Mucosa of descending colon (tissue), 3 donors: ENCODE measurements at regions not wholly inside any gene's neighbourhood (a gene's known extent, or its start where the extent isn't known, plus 50 kb on each side); places are given as distances from the start of the nearest gene placed in this dataset.

Source experiments
- ATAC-seq: fragments of 200-7000 bp; cut with Tn5 transposase; one replicate; pipeline ENCODE4 v1.9.1; 2020; ENCODE audit warnings: mild to moderate bottlenecking, moderate library complexity
- DNase-seq, 3 donors: peaks; one replicate each; pipeline ENCODE4 v3.0.0-alpha.2; 2020
- H3K36me3 ChIP-seq: fragments of 200-600 bp; one replicate; pipeline ENCODE4 v1.8.0; 2021; ENCODE audit warnings: low read depth, mild to moderate bottlenecking
- H3K4me1 ChIP-seq: fragments of 200-600 bp; one replicate; pipeline ENCODE4 v1.8.0; 2021; ENCODE audit warnings: low read depth, mild to moderate bottlenecking
- H3K4me3 ChIP-seq: fragments of 200-600 bp; one replicate; pipeline ENCODE4 v1.8.0; 2021; ENCODE audit warnings: mild to moderate bottlenecking
- H3K9me3 ChIP-seq: fragments of 200-600 bp; one replicate; pipeline ENCODE4 v1.8.0; 2021; ENCODE audit warnings: mild to moderate bottlenecking
- CTCF ChIP-seq: fragments of 200-600 bp; IDR thresholded peaks from one replicate; pipeline ENCODE4 v1.8.0; 2022; ENCODE audit warnings: antibody characterized with exemption, mild to moderate bottlenecking
- intact Hi-C, 2 donors: fragments of 100-400 bp; cut with DNase I in 1 of 2; cut with micrococcal nuclease in 1 of 2; formaldehyde crosslinking; loops; one replicate each; pipeline versions ENCODE4 v1.11.0 to v1.11.1; 2022; cut with DNase I, micrococcal nuclease
- donor health status: DM: no; HTN: no; CAD: no; lungs with moderate emphysema.
- donor health status: DM: no; HTN: no; CAD: no.
- donor health status: DM: no; HTN: yes; CAD: no.

DNA sequence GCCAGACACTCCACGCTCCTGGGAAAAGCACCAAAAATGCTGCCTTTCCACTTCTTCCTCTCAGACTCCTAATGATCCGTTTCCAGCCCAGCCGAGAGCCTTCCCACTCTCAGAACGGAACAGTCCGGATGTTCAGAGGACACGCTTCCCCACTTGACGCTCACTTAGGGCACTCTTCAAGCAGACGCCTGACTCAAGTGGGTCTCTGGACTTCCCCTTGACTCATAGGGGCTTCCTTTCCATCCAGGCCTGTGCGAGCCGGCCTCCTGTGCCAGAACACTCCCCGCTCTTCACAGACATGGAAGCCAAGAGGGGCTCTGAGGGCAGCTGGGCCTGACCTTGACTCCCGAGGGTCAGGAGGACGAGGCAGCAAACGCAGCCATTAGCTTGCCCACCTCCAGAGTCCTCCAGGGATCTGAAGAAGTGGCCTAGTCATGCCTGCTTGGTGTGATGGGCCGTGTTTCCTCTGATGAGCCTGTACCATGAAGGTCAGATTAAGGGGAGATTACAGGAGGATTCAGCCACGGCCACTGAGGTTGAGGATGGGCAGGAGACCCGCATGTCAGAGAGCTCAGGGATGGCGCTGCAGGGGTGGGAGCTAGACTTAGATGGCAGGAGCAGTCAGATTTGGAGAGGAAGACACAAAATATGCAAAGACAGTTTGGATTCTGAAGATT, 114.7 kb upstream of the TLE3 start:
- Histone ChIP-seq H3K4me1 (no peaks in the 10 kb centered on the region), H3K4me3 (no peak overlapping the region), H3K9me3 (no peaks in the 10 kb centered on the region), H3K36me3 (no peaks in the 10 kb centered on the region)
- DNase-seq: peak in 1 of 3 donors; percentile 22
- no peak for TF ChIP-seq CTCF
- no peak for ATAC-seq
- intact Hi-C loops: no loop called here

- H3K4me3 ChIP-seq: no peak overlapping the region
- TF ChIP-seq CTCF: no peak
- no peaks in the 10 kb centered on the region for H3K36me3 ChIP-seq
- no peaks in the 10 kb centered on the region for H3K9me3 ChIP-seq
- no peaks in the 10 kb centered on the region for H3K4me1 ChIP-seq
- DNase-seq (no peak), ATAC-seq (no peak)
- intact Hi-C loops: no loop called here
These were observed 112.8 kb upstream of the TLE3 start for GRCh38 chr15:70210528-70210927.

DNA sequence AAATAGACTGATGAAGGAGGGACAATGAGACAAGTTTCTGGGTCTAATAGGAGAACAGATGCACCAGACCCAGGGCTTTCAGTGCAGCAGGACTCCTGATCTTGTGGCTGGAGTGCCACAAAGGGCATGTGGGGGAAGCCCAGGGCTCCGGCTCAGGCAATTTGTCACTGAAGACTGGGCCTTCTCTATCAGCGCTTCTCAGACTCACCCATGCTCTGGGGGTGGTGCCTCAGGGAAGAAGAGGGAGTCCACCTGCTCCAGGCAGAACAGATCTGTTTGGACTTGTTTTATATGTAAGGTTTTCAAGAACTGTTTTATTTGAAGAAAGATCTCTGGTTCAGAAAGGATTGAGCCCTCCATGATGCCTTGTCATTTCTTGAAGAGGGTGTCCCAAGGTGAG, 112.4 kb upstream of the TLE3 start:
- Histone ChIP-seq H3K4me1 (no peaks in the 10 kb centered on the region), H3K36me3 (no peaks in the 10 kb centered on the region), H3K4me3 (no peak overlapping the region), H3K9me3 (no peaks in the 10 kb centered on the region)
- intact Hi-C loops: no loop called here
- no peak for DNase-seq
- no peak for TF ChIP-seq CTCF
- no peak for ATAC-seq

DNA sequence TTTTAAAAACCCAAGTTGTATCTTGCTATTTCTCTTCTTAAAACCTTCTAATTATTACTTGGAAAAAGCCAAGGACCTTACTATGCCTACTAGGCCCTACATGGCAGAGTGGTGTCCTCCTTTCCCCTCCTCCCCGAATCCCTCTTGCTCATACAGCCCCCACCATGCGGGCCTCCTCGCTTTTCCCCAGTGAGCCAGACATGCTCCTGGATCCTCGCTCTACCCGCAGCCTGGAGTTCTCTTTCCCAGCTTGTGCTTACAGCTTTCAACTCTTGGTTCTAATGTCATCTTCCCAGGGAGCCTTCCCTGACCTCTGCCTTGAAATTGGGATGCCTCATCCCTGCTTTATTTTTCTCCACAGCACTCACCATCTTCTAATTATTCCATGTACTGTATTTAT, 111.8 kb upstream of the TLE3 start:
- Histone ChIP-seq H3K4me1 (no peaks in the 10 kb centered on the region), H3K36me3 (no peaks in the 10 kb centered on the region), H3K9me3 (no peaks in the 10 kb centered on the region), H3K4me3 (no peak overlapping the region)
- intact Hi-C loops: no loop called here
- no peak for DNase-seq
- no peak for ATAC-seq
- no peak for TF ChIP-seq CTCF

DNA sequence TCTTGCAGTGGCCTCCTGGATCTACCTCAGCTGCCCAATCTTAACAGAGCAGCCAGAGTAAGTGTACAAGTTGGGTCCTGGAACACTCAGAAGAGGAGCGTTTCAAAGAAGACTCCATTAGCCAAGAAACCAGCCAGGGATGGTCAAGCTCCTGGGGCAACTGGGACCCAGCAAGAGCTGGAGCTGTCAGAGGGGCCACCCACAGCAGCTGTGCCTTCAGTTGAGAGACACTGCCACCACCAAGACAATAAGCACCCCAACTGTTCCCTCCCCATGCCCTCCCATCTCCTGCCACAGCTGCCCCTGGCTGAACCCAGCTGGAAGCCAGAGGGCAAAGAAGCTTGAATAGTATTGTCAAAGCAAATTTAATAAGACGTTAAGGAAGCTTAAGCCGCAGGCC, 110.6 kb upstream of the TLE3 start:
- H3K36me3 ChIP-seq: no peaks in the 10 kb centered on the region
- no peaks in the 10 kb centered on the region for H3K4me1 ChIP-seq
- no peak overlapping the region for H3K4me3 ChIP-seq
- intact Hi-C loops: no loop called here
- no peak for TF ChIP-seq CTCF
- ATAC-seq: no peak
- DNase-seq: no peak
- H3K9me3 ChIP-seq: no peaks in the 10 kb centered on the region

DNA sequence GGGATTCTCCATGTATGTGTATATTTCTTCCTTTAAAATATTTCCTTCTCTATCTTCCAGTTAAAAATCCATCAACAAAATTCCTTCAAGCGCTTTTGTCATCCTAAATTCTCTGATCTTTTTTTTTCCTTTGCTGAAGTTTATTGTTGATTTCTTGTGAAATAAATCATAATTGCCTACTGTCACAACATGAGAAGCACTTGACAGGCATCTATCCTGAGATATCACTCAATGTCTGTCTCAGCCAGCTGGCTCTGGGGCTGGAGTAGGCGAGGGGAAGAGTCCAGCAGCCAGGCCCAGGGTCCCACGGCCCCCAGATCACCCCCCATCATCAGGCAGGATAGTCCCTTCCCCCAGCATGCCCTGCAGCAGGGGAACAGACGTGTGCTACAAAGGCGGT, 109.0 kb upstream of the TLE3 start:
- TF ChIP-seq CTCF: no peak
- Histone ChIP-seq H3K36me3 (no peaks in the 10 kb centered on the region), H3K4me1 (no peaks in the 10 kb centered on the region), H3K4me3 (no peak overlapping the region), H3K9me3 (no peaks in the 10 kb centered on the region)
- no peak for DNase-seq
- intact Hi-C loops: no loop called here
- ATAC-seq: no peak
